Mucosa of stomach (tissue), 1 donor: ENCODE measurements at regions not wholly inside any gene's neighbourhood (a gene's known extent, or its start where the extent isn't known, plus 50 kb on each side); places are given as distances from the start of the nearest gene placed in this dataset.
"Not testable (repeated sequence)": the region's sequence is repeated elsewhere in the genome, so short reads cannot be mapped to it uniquely, and the experiment has no call there.

Experiments used
- H3K27me3 ChIP-seq: one replicate; pipeline ENCODE4 v1.7.0; 2013; ENCODE audit warnings: mild to moderate bottlenecking, low read length; ENCODE audit not compliant: control insufficient read depth, insufficient read depth
- H3K36me3 ChIP-seq: one replicate; pipeline ENCODE4 v1.7.0; 2013; ENCODE audit warnings: low read length; ENCODE audit not compliant: control insufficient read depth, insufficient read depth
- H3K4me1 ChIP-seq: one replicate; pipeline ENCODE4 v1.7.0; 2013; ENCODE audit warnings: mild to moderate bottlenecking, low read length; ENCODE audit not compliant: control insufficient read depth, insufficient read depth
- H3K4me3 ChIP-seq: one replicate; pipeline ENCODE4 v1.7.0; 2013; ENCODE audit warnings: low read length
- H3K9ac ChIP-seq: one replicate; pipeline ENCODE4 v1.7.0; 2013; ENCODE audit warnings: mild to moderate bottlenecking, low read length, moderate library complexity
- H3K9me3 ChIP-seq: one replicate; pipeline ENCODE4 v1.7.0; 2013; ENCODE audit warnings: mild to moderate bottlenecking, low read length, moderate library complexity; ENCODE audit not compliant: control insufficient read depth
- donor health status: Pancreatic carcinoma.

- not testable (repeated sequence) for H3K9me3 ChIP-seq, H3K4me1 ChIP-seq, H3K36me3 ChIP-seq, H3K9ac ChIP-seq, H3K27me3 ChIP-seq, H3K4me3 ChIP-seq
These were observed 221.6 kb upstream of the PLGLB2 start for GRCh38 chr2:87526258-87526657.

GRCh38 chr2:87531968-87532715 is 215.7 kb upstream of the PLGLB2 start:
- not testable (repeated sequence) for H3K4me1 ChIP-seq, H3K36me3 ChIP-seq, H3K27me3 ChIP-seq, H3K4me3 ChIP-seq, H3K9ac ChIP-seq, H3K9me3 ChIP-seq

- H3K4me3 ChIP-seq, H3K9ac ChIP-seq, H3K27me3 ChIP-seq, H3K4me1 ChIP-seq, H3K36me3 ChIP-seq, H3K9me3 ChIP-seq: not testable (repeated sequence)
These were observed 214.3 kb upstream of the PLGLB2 start for GRCh38 chr2:87533390-87534272.

GRCh38 chr2:87534273-87534889 is 213.5 kb upstream of the PLGLB2 start:
- not testable (repeated sequence) for H3K27me3 ChIP-seq, H3K4me3 ChIP-seq, H3K4me1 ChIP-seq, H3K36me3 ChIP-seq, H3K9ac ChIP-seq, H3K9me3 ChIP-seq

GRCh38 chr2:87536427-87536826 is 211.5 kb upstream of the PLGLB2 start:
- not testable (repeated sequence) for H3K9ac ChIP-seq, H3K9me3 ChIP-seq, H3K4me3 ChIP-seq, H3K4me1 ChIP-seq, H3K27me3 ChIP-seq, H3K36me3 ChIP-seq

GRCh38 chr2:87537251-87537671 is 210.6 kb upstream of the PLGLB2 start:
- H3K36me3 ChIP-seq, H3K9me3 ChIP-seq, H3K27me3 ChIP-seq, H3K9ac ChIP-seq, H3K4me3 ChIP-seq, H3K4me1 ChIP-seq: not testable (repeated sequence)

GRCh38 chr2:87538268-87538667 is 209.6 kb upstream of the PLGLB2 start:
- H3K4me3 ChIP-seq, H3K9me3 ChIP-seq, H3K9ac ChIP-seq, H3K27me3 ChIP-seq, H3K4me1 ChIP-seq, H3K36me3 ChIP-seq: not testable (repeated sequence)

- not testable (repeated sequence) for H3K36me3 ChIP-seq, H3K27me3 ChIP-seq, H3K4me1 ChIP-seq, H3K9ac ChIP-seq, H3K4me3 ChIP-seq, H3K9me3 ChIP-seq
These were observed 208.5 kb upstream of the PLGLB2 start for GRCh38 chr2:87539151-87539943.

GRCh38 chr2:87540242-87540641 is 207.6 kb upstream of the PLGLB2 start:
- H3K27me3 ChIP-seq, H3K9ac ChIP-seq, H3K4me1 ChIP-seq, H3K36me3 ChIP-seq, H3K4me3 ChIP-seq, H3K9me3 ChIP-seq: not testable (repeated sequence)

- H3K4me3 ChIP-seq, H3K4me1 ChIP-seq, H3K27me3 ChIP-seq, H3K36me3 ChIP-seq, H3K9ac ChIP-seq, H3K9me3 ChIP-seq: not testable (repeated sequence)
These were observed 205.2 kb upstream of the PLGLB2 start for GRCh38 chr2:87542599-87543174.

GRCh38 chr2:87543797-87544196 is 204.1 kb upstream of the PLGLB2 start:
- H3K9ac ChIP-seq, H3K36me3 ChIP-seq, H3K4me3 ChIP-seq, H3K9me3 ChIP-seq, H3K27me3 ChIP-seq, H3K4me1 ChIP-seq: not testable (repeated sequence)
